Glutamatergic neuron (in vitro differentiated cells): ENCODE measurements at regions not wholly inside any gene's neighbourhood (a gene's known extent, or its start where the extent isn't known, plus 50 kb on each side); places are given as distances from the start of the nearest gene placed in this dataset.

Experiments
- DNase-seq: peaks from one replicate; pipeline ENCODE4 v3.0.0; 2022
- H3K27ac Mint-ChIP-seq: one replicate; pipeline ENCODE4 v1.8.0; 2020; ENCODE audit warnings: mild to moderate bottlenecking, mixed read lengths, inconsistent platforms; ENCODE audit not compliant: unreplicated experiment
- H3K27me3 Mint-ChIP-seq: one replicate; pipeline ENCODE4 v1.8.0; 2020; ENCODE audit warnings: mild to moderate bottlenecking, moderate library complexity, mixed read lengths, inconsistent platforms; ENCODE audit not compliant: unreplicated experiment
- H3K36me3 Mint-ChIP-seq: one replicate; pipeline ENCODE4 v1.8.0; 2020; ENCODE audit warnings: mild to moderate bottlenecking, mixed read lengths, inconsistent platforms; ENCODE audit not compliant: unreplicated experiment
- H3K4me1 Mint-ChIP-seq: one replicate; pipeline ENCODE4 v1.8.0; 2020; ENCODE audit warnings: mild to moderate bottlenecking, low read depth, mixed read lengths, inconsistent platforms; ENCODE audit not compliant: unreplicated experiment
- H3K4me3 Mint-ChIP-seq: one replicate; pipeline ENCODE4 v1.8.0; 2020; ENCODE audit warnings: mild to moderate bottlenecking, mixed read lengths, inconsistent platforms; ENCODE audit not compliant: unreplicated experiment
- H3K9me3 Mint-ChIP-seq: one replicate; pipeline ENCODE4 v1.8.0; 2020; ENCODE audit warnings: mild to moderate bottlenecking, moderate library complexity, mixed read lengths, inconsistent platforms; ENCODE audit not compliant: unreplicated experiment
- CTCF ChIP-seq: fragments of 200-600 bp; sonication (generic); IDR thresholded peaks from one replicate; pipeline ENCODE4 v1.5.0; 2021; ENCODE audit not compliant: partially characterized antibody, unreplicated experiment

GRCh38 chr4:7120341-7120740 is 52.5 kb upstream of the GRPEL1 start:
- H3K27me3 Mint-ChIP-seq: peaks cover 6% of the 10 kb centered on the region
- H3K9me3 Mint-ChIP-seq: peaks cover 4% of the 10 kb centered on the region
- TF ChIP-seq CTCF: no peak
- H3K4me1 Mint-ChIP-seq: peaks cover 2% of the 10 kb centered on the region
- no peak overlapping the region for H3K27ac Mint-ChIP-seq
- no peak overlapping the region for H3K4me3 Mint-ChIP-seq
- H3K36me3 Mint-ChIP-seq: peaks cover 7% of the 10 kb centered on the region
- DNase-seq: no peak

GRCh38 chr4:7118013-7118832 is 50.4 kb upstream of the GRPEL1 start:
- Mint-ChIP-seq H3K9me3 (peaks cover 4% of the 10 kb centered on the region), H3K27ac (no peak overlapping the region), H3K4me1 (no peaks in the 10 kb centered on the region), H3K4me3 (no peak overlapping the region), H3K27me3 (peaks cover 6% of the 10 kb centered on the region), H3K36me3 (peaks cover 7% of the 10 kb centered on the region)
- TF ChIP-seq CTCF: no peak
- DNase-seq: no peak
